Effector CD8-positive, alpha-beta T cell (primary cell): ENCODE measurements at regions not wholly inside any gene's neighbourhood (a gene's known extent, or its start where the extent isn't known, plus 50 kb on each side); places are given as distances from the start of the nearest gene placed in this dataset.

ENCODE experiments used
- DNase-seq: peaks from one replicate; lab custom pipeline; 2025; lab: John Stamatoyannopoulos, UW

- DNase-seq = no peak
Observed at GRCh38 chr16:86747761-86748160, 169.4 kb downstream of the FOXL1 start.

- DNase-seq = no peak
Observed at GRCh38 chr16:86748652-86749051, 170.3 kb downstream of the FOXL1 start.

- no peak for DNase-seq
Observed at GRCh38 chr16:86751076-86752030, 173.0 kb downstream of the FOXL1 start.

GRCh38 chr16:86752582-86753175 is 174.3 kb downstream of the FOXL1 start:
- DNase-seq = no peak

GRCh38 chr16:86753399-86753798 is 175.1 kb downstream of the FOXL1 start:
- no peak for DNase-seq

GRCh38 chr16:86755571-86756006 is 177.2 kb downstream of the FOXL1 start:
- DNase-seq = no peak

GRCh38 chr16:86756882-86757703 is 178.7 kb downstream of the FOXL1 start:
- no peak for DNase-seq

GRCh38 chr16:86757704-86758040 is 179.3 kb downstream of the FOXL1 start:
- no peak for DNase-seq

- no peak for DNase-seq
Observed at GRCh38 chr16:86758932-86759331, 180.6 kb downstream of the FOXL1 start.

- peak; percentile 1 for DNase-seq
Observed at GRCh38 chr16:86761111-86762031, 183.0 kb downstream of the FOXL1 start.

GRCh38 chr16:86762095-86762494 is 183.7 kb downstream of the FOXL1 start:
- no peak for DNase-seq

GRCh38 chr16:86763819-86764218 is 185.5 kb downstream of the FOXL1 start:
- no peak for DNase-seq

- no peak for DNase-seq
Observed at GRCh38 chr16:86764551-86764950, 186.2 kb downstream of the FOXL1 start.

GRCh38 chr16:86765389-86766026 is 187.2 kb downstream of the FOXL1 start:
- DNase-seq = no peak

- no peak for DNase-seq
Observed at GRCh38 chr16:86766700-86767099, 188.4 kb downstream of the FOXL1 start.

- no peak for DNase-seq
Observed at GRCh38 chr16:86768228-86768791, 190.0 kb downstream of the FOXL1 start.

- DNase-seq = no peak
Observed at GRCh38 chr16:86768999-86769398, 190.7 kb downstream of the FOXL1 start.

- no peak for DNase-seq
Observed at GRCh38 chr16:86771506-86772460, 193.4 kb downstream of the FOXL1 start.

GRCh38 chr16:86772671-86773353 is 194.5 kb downstream of the FOXL1 start:
- DNase-seq = no peak
